Trophoblast cell (in vitro differentiated cells and primary cell): ENCODE measurements at regions not wholly inside any gene's neighbourhood (a gene's known extent, or its start where the extent isn't known, plus 50 kb on each side); places are given as distances from the start of the nearest gene placed in this dataset.

Experiments used
- DNase-seq, 2 donors: peaks; one replicate each; pipeline ENCODE4 v3.0.0-alpha.2; 2016
- H2AFZ ChIP-seq: 2 replicates; pipeline ENCODE4 v1.6.1; 2013; ENCODE audit warnings: low read length, moderate library complexity, mild to moderate bottlenecking; ENCODE audit not compliant: insufficient read depth, poor library complexity
- H2AK5ac ChIP-seq: 2 replicates; pipeline ENCODE4 v1.6.1; 2013; ENCODE audit warnings: mild to moderate bottlenecking, low read length
- H2BK120ac ChIP-seq: 2 replicates; pipeline ENCODE4 v1.6.1; 2013; ENCODE audit warnings: low read length, mild to moderate bottlenecking, moderate library complexity; ENCODE audit not compliant: insufficient read depth, poor library complexity
- H2BK12ac ChIP-seq: 2 replicates; pipeline ENCODE4 v1.6.1; 2013; ENCODE audit warnings: mild to moderate bottlenecking, low read length, moderate library complexity
- H2BK5ac ChIP-seq: 2 replicates; pipeline ENCODE4 v1.6.1; 2013; ENCODE audit warnings: low read length, low read depth, moderate library complexity, mild to moderate bottlenecking; ENCODE audit not compliant: poor library complexity
- H3K14ac ChIP-seq: 2 replicates; pipeline ENCODE4 v1.6.1; 2013; ENCODE audit warnings: mild to moderate bottlenecking, low read length
- H3K18ac ChIP-seq: 2 replicates; pipeline ENCODE4 v1.6.1; 2013; ENCODE audit warnings: mild to moderate bottlenecking, low read length
- H3K23ac ChIP-seq: 2 replicates; pipeline ENCODE4 v1.6.1; 2013; ENCODE audit warnings: low read length
- H3K27ac ChIP-seq: 2 replicates; pipeline ENCODE4 v1.5.1; 2013; ENCODE audit warnings: low read depth, mild to moderate bottlenecking, inconsistent platforms, low read length, moderate library complexity
- H3K27me3 ChIP-seq: 2 replicates; pipeline ENCODE4 v1.6.1; 2013; ENCODE audit warnings: inconsistent platforms, mild to moderate bottlenecking, low read length, moderate library complexity; ENCODE audit not compliant: insufficient read depth
- H3K36me3 ChIP-seq, 2 experiments: 1 replicate in 1 of 2; 2 replicates in 1 of 2; pipeline ENCODE4 v1.6.1; 2013; ENCODE audit warnings: low read length in 2 of 2, mild to moderate bottlenecking in 2 of 2, moderate library complexity in 1 of 2; ENCODE audit not compliant: insufficient read depth in 2 of 2, control insufficient read depth in 1 of 2
- H3K4ac ChIP-seq: 2 replicates; pipeline ENCODE4 v1.6.1; 2013; ENCODE audit warnings: low read depth, mild to moderate bottlenecking, low read length, moderate library complexity
- H3K4me1 ChIP-seq, 2 experiments: 1 replicate in 1 of 2; 2 replicates in 1 of 2; pipeline ENCODE4 v1.6.1; 2013; ENCODE audit warnings: low read length in 2 of 2, mild to moderate bottlenecking in 2 of 2, moderate library complexity in 1 of 2; ENCODE audit not compliant: insufficient read depth in 2 of 2, control insufficient read depth in 1 of 2
- H3K4me2 ChIP-seq: 2 replicates; pipeline ENCODE4 v1.6.1; 2013; ENCODE audit warnings: inconsistent platforms, mild to moderate bottlenecking, low read length, moderate library complexity
- H3K4me3 ChIP-seq: 2 replicates; pipeline ENCODE4 v1.5.1; 2013; ENCODE audit warnings: mild to moderate bottlenecking, low read depth, low read length, inconsistent platforms
- H3K79me1 ChIP-seq: one replicate; pipeline ENCODE4 v1.6.1; 2013; ENCODE audit warnings: low read length
- H3K79me2 ChIP-seq: 2 replicates; pipeline ENCODE4 v1.6.1; 2013; ENCODE audit warnings: low read length, mild to moderate bottlenecking; ENCODE audit not compliant: control insufficient read depth, insufficient read depth, poor library complexity
- H3K9ac ChIP-seq: 2 replicates; pipeline ENCODE4 v1.6.1; 2013; ENCODE audit warnings: mild to moderate bottlenecking, low read length
- H3K9me3 ChIP-seq: 2 replicates; pipeline ENCODE4 v1.6.1; 2013; ENCODE audit warnings: low read depth, mild to moderate bottlenecking, control low read depth, inconsistent platforms, low read length; ENCODE audit not compliant: insufficient read depth
- H4K12ac ChIP-seq: 2 replicates; pipeline ENCODE4 v1.6.1; 2013; ENCODE audit warnings: low read depth, mild to moderate bottlenecking, low read length, moderate library complexity
- H4K8ac ChIP-seq: 2 replicates; pipeline ENCODE4 v1.6.1; 2013; ENCODE audit warnings: low read depth, mild to moderate bottlenecking, low read length, moderate library complexity
- H4K91ac ChIP-seq: one replicate; pipeline ENCODE4 v1.6.1; 2013; ENCODE audit warnings: low read depth, mild to moderate bottlenecking, low read length, moderate library complexity
- WGBS: extraction: QIAGEN DNeasy Blood & Tissue Kit; methylation state at CpG from one replicate; pipeline ENCODE4 v1.1.7; 2013; ENCODE audit warnings: missing lambda C conversion rate; ENCODE audit not compliant: insufficient read length, insufficient coverage; ENCODE audit errors: extremely low coverage; 5-methylcytosine and 5-hydroxymethylcytosine counted together

DNA sequence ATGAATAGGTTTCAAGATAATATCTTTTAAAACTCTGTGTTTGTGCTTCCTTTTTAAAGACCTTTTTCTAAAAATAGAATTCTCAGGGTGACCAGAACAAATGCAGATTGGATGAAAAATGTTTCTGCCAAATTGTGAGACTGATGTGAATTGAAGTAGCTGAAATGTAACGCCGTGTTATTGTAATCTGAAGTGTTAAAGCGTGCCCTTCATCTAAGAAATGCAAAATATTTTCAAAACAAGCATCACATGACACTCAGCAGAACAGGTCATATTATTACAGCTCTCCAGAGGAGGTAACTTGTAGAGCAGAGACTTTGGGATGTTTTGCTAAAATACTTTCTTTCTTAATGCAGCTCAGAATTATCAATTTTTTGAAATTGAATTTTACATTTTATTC lies 90.0 kb upstream of the PLEKHA5 start:
- no peak overlapping the region for H2BK120ac ChIP-seq
- no peaks in the 10 kb centered on the region for H3K36me3 ChIP-seq
- no peaks in the 10 kb centered on the region for H3K79me2 ChIP-seq
- no peaks in the 10 kb centered on the region for H3K27me3 ChIP-seq
- DNase-seq, result peak in 1 of 2 donors; percentile 39
- no peaks in the 10 kb centered on the region for H3K9me3 ChIP-seq
- no peak overlapping the region for H3K4me3 ChIP-seq
- no peak overlapping the region for H4K12ac ChIP-seq
- no peak overlapping the region for H3K18ac ChIP-seq
- peaks cover 5 to 8% of the 10 kb centered on the region in 2 experiments for H3K4me1 ChIP-seq
- no peak overlapping the region for H2AFZ ChIP-seq
- no peak overlapping the region for H4K8ac ChIP-seq
- no peak overlapping the region for H3K4me2 ChIP-seq
- no peak overlapping the region for H3K23ac ChIP-seq
- WGBS, result no CpG with 5 or more reads among the region's 3 CpGs
- H2BK5ac ChIP-seq, result no peak overlapping the region
- no peak overlapping the region for H3K27ac ChIP-seq
- no peak overlapping the region for H3K14ac ChIP-seq
- H3K79me1 ChIP-seq, result peaks cover 3% of the 10 kb centered on the region
- no peak overlapping the region for H4K91ac ChIP-seq
- no peak overlapping the region for H2AK5ac ChIP-seq
- no peak overlapping the region for H3K9ac ChIP-seq
- no peak overlapping the region for H2BK12ac ChIP-seq
- H3K4ac ChIP-seq, result no peak overlapping the region

DNA sequence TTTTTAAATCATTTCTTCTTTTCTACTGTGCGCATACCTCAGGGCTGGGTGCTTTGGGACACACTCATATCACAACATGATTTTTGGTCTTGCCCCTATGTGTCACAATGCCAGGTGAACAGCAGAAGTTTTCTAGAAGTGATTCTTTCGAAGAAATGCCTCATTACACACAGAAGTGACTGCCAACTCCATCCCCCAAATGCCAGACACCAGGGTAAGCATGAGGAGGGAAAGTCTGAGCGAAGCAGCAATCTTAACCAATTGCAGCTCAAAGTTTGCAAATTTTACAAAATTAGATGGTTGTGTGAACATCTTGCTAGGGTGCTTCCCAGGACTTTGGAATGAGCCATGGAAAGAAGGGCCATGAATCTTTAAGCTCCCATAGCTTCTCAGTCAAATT lies 87.3 kb upstream of the PLEKHA5 start:
- H3K27ac ChIP-seq, result no peak overlapping the region
- H3K4ac ChIP-seq, result no peak overlapping the region
- H3K4me2 ChIP-seq, result no peak overlapping the region
- H3K9me3 ChIP-seq, result no peaks in the 10 kb centered on the region
- H4K8ac ChIP-seq, result no peak overlapping the region
- H3K36me3 ChIP-seq, result no peaks in the 10 kb centered on the region
- no CpG with 5 or more reads among the region's 3 CpGs for WGBS
- H3K23ac ChIP-seq, result no peak overlapping the region
- peaks cover 3% of the 10 kb centered on the region for H3K79me1 ChIP-seq
- peak in 1 of 2 donors; percentile 51 for DNase-seq
- no peaks in the 10 kb centered on the region for H3K27me3 ChIP-seq
- H2BK120ac ChIP-seq, result no peak overlapping the region
- no peak overlapping the region for H3K9ac ChIP-seq
- no peaks in the 10 kb centered on the region for H3K79me2 ChIP-seq
- H2BK12ac ChIP-seq, result no peak overlapping the region
- peaks cover 4 to 5% of the 10 kb centered on the region in 2 experiments for H3K4me1 ChIP-seq
- H4K91ac ChIP-seq, result no peak overlapping the region
- no peak overlapping the region for H3K14ac ChIP-seq
- H4K12ac ChIP-seq, result no peak overlapping the region
- no peak overlapping the region for H3K4me3 ChIP-seq
- no peak overlapping the region for H3K18ac ChIP-seq
- H2BK5ac ChIP-seq, result no peak overlapping the region
- no peak overlapping the region for H2AK5ac ChIP-seq
- H2AFZ ChIP-seq, result no peak overlapping the region

DNA sequence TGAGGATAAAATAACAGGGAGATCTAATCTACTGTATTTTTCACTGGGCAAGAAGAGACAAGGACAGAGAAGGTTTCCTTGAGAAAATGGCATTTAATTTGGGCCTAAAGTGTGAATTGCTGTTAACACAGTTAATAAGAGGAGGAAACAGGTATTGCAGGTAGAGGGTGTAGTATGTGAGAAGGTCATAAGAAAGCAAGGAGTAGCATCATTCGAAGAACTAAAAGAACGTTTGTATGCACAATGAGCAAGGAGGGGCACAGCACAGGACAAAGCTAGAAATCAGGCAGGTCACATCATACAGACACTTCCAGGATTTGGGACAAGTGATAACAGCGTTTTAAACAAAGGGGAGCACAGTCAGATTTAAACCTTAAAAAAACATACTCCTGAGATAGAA lies 85.1 kb upstream of the PLEKHA5 start:
- H3K4me3 ChIP-seq, result no peak overlapping the region
- no peak overlapping the region for H4K8ac ChIP-seq
- no peaks in the 10 kb centered on the region for H3K36me3 ChIP-seq
- no peak overlapping the region for H4K91ac ChIP-seq
- H3K27ac ChIP-seq, result no peak overlapping the region
- no peak overlapping the region for H2AFZ ChIP-seq
- H3K4me1 ChIP-seq, result no peaks in the 10 kb centered on the region
- H3K9ac ChIP-seq, result no peak overlapping the region
- H4K12ac ChIP-seq, result no peak overlapping the region
- no peaks in the 10 kb centered on the region for H3K27me3 ChIP-seq
- H3K18ac ChIP-seq, result no peak overlapping the region
- H3K9me3 ChIP-seq, result no peaks in the 10 kb centered on the region
- no CpG with 5 or more reads among the region's 3 CpGs for WGBS
- H3K79me1 ChIP-seq, result no peaks in the 10 kb centered on the region
- H2BK12ac ChIP-seq, result no peak overlapping the region
- DNase-seq, result no peak
- H3K23ac ChIP-seq, result no peak overlapping the region
- H2AK5ac ChIP-seq, result no peak overlapping the region
- no peaks in the 10 kb centered on the region for H3K79me2 ChIP-seq
- H2BK5ac ChIP-seq, result no peak overlapping the region
- H3K4me2 ChIP-seq, result no peak overlapping the region
- no peak overlapping the region for H3K14ac ChIP-seq
- H2BK120ac ChIP-seq, result no peak overlapping the region
- no peak overlapping the region for H3K4ac ChIP-seq

DNA sequence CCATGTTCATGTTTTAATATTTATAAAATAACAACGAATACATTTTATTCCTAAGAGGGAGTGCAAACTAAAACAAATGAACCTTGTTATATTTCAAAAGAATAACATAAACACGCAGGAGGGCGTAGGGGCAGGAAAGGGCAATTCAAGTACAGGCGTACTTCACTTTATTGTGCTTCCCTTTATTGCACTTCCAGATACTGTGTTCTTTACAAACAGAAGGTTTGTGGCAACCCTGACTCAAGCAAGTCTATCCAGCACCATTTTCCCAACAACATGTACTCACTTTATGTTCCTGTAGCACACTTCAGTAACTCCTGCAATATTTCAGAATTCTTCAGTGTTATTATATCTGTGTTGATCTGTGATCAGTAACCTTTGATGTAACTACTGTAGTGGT lies 84.6 kb upstream of the PLEKHA5 start:
- Histone ChIP-seq H3K14ac (no peak overlapping the region), H3K4ac (no peak overlapping the region), H3K79me2 (no peaks in the 10 kb centered on the region), H2BK12ac (no peak overlapping the region), H3K79me1 (no peaks in the 10 kb centered on the region), H3K4me1 (no peaks in the 10 kb centered on the region), H3K9ac (no peak overlapping the region), H3K27me3 (no peaks in the 10 kb centered on the region), H4K8ac (no peak overlapping the region), H2AK5ac (no peak overlapping the region), H3K18ac (no peak overlapping the region), H2AFZ (no peak overlapping the region), H4K12ac (no peak overlapping the region), H3K36me3 (no peaks in the 10 kb centered on the region), H2BK120ac (no peak overlapping the region), H2BK5ac (no peak overlapping the region), H3K4me3 (no peak overlapping the region), H3K9me3 (no peaks in the 10 kb centered on the region), H3K4me2 (no peak overlapping the region), H3K23ac (no peak overlapping the region), H4K91ac (no peak overlapping the region), H3K27ac (no peak overlapping the region)
- WGBS, result no CpG with 5 or more reads among the region's 4 CpGs
- DNase-seq, result no peak
